HL-60/S4 (cell line): ENCODE measurements at regions not wholly inside any gene's neighbourhood (a gene's known extent, or its start where the extent isn't known, plus 50 kb on each side); places are given as distances from the start of the nearest gene placed in this dataset.
"Not testable (repeated sequence)": the region's sequence is repeated elsewhere in the genome, so short reads cannot be mapped to it uniquely, and the experiment has no call there.

Source experiments
- in situ Hi-C: fragments of 300-500 bp; cut with MboI; formaldehyde crosslinking; loops from 2 replicates; pipeline ENCODE4 v1.14.3; 2022; ENCODE audit warnings: low sequenced_read_pairs

GRCh38 chr2:111250448-111251030, 129.8 kb downstream of the BCL2L11 start:
- in situ Hi-C loops = no loop called here

DNA sequence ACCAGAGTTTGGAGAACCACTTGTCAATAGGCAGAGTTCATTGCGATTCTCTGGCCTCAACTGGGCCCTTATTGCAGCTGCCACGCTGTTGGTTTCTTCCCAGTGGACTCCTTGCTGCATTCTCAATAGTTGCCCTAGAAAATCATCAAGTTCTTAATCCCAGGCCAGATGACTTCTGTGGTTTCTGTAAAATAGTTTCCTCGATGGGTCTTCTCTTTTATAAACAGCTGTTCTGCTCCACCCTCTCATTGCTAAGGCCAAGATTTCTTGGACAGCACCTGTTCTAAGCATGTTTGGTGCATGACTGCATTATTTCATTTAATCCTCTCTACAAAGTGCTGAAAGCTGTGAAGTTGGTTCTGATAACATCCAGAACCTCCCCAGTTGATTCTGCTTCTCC, 131.0 kb downstream of the BCL2L11 start:
- in situ Hi-C loops = no loop called here

DNA sequence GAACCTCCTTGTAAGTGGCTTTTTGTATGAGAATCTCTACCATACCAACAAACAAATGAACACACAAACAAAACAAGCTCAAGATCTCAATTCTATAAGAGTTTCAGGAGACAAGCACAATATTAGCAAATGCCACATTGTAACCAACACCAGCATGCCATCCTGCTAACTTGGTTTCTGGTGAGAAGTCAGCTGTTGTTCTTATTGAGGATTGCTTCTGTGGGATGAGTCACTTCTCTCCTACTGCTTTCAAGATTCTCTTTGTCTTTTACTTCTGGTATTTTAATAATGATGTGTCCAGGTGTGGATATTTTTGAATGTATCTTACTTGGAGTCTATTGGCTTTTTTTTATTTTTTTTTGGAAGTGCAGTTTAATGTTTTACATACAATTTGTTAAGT, 131.7 kb downstream of the BCL2L11 start:
- in situ Hi-C loops = no loop called here

- in situ Hi-C loops = not testable (repeated sequence)
Observed at GRCh38 chr2:111254916-111255315, 134.2 kb downstream of the BCL2L11 start.

DNA sequence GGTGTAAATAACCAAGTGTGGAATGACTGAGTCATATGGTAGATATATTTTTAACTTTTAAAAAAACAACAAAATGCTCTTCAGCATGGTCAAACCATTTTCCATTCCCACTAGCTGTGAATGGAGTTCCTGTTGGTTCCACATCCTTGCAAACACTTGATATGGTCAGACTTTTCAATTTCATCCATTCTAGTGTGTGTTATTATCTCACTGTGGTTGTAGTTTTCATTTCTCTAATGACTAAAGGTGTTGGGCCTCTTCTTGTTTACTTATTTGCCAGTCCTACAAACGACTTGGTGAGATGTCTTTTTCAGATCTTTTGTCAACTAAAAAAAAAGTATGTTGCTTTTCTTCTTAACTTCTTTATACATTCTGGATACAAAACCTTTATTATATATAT, 135.9 kb downstream of the BCL2L11 start:
- in situ Hi-C loops = not testable (repeated sequence)

GRCh38 chr2:111257607-111258006, 136.9 kb downstream of the BCL2L11 start:
- in situ Hi-C loops = not testable (repeated sequence)

GRCh38 chr2:111258318-111258717, 137.6 kb downstream of the BCL2L11 start:
- in situ Hi-C loops = not testable (repeated sequence)

DNA sequence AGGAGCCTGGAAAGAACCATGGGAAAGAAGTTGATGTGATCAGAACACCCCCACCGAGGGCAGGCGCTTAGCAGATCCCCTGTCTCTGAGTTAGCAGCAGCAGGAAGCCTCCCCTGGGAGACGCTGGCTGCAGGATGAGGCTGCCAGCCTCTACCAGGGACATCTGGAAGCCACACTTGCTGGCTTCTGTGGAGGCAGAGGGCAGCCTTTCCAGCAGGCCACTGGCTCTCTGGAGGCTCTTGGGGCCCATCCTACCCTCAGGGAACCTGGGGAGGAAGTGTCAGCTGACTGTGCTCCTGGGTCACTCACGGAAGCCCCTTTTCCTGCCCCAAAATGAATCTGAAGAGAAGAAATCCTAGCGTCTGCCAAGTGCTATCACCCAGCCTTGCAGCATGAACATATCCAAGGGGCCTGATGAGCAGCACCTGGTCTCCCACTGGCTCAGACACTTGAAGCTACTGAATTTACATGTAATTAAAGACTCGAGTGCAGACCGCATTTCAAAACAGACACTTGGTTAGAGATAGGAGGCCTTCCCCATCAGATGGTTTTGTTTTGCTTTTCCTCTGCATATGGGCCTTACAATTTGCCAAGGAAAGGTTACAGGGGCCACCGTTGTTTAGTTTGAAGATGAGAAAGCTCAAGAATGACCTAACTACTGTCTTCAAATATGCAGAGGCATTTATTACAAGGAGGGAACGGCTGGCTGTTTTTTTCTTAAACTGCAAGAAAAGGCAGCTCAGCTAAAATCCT, 142.1 kb downstream of the BCL2L11 start:
- in situ Hi-C loops = not testable (repeated sequence)

- in situ Hi-C loops = not testable (repeated sequence)
Observed at GRCh38 chr2:111263380-111264017, 142.8 kb downstream of the BCL2L11 start.

DNA sequence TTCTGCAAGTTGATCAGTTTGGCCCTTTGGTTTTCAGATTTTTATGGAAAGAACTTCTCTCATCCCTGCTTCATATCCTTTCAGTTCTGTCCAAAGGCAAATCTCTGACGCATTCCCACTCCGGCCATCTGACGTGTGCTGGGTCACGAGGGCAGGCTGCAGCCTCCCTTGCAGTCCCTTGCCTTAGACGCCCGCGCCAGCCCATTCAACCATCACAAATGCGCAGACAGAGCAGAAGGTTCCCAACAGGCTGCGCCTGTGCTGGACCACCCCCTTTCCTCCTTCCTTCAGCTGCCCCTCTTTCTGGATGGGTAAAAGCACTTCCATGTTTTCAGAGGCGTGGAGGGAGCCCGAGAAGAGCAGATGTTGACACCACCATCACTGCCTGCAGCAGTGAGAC, 144.2 kb downstream of the BCL2L11 start:
- in situ Hi-C loops = not testable (repeated sequence)

- in situ Hi-C loops = not testable (repeated sequence)
Observed at GRCh38 chr2:111266556-111266955, 145.8 kb downstream of the BCL2L11 start.

- in situ Hi-C loops = not testable (repeated sequence)
Observed at GRCh38 chr2:111267038-111267437, 146.3 kb downstream of the BCL2L11 start.

DNA sequence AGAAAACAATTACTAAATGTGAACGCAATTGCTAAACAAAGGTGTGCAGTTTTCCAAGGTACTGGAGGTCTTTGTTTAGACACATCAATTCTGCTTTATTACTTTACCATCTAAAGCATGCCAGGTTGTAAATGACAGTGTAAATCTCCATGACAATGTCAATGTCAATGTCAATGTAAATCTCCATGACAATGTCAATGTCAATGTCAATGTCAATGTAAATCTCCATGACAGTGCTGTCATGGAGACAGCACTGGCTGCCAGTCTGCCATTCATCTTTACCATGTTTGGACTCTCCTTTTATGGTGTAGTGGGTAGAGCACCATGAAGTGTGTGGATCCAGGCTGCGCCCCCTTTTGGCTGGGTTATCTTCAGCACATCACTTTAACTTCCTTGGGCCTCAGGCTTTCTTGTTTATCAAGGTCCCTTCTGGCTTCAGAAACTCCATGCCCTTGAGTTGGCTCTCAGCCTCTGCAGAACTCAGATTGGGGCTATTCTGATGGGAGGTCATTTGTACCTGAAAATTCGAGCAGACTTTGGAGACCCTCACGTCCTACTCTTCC, 149.1 kb downstream of the BCL2L11 start:
- in situ Hi-C loops = not testable (repeated sequence)

- in situ Hi-C loops = not testable (repeated sequence)
Observed at GRCh38 chr2:111270569-111270968, 149.9 kb downstream of the BCL2L11 start.

DNA sequence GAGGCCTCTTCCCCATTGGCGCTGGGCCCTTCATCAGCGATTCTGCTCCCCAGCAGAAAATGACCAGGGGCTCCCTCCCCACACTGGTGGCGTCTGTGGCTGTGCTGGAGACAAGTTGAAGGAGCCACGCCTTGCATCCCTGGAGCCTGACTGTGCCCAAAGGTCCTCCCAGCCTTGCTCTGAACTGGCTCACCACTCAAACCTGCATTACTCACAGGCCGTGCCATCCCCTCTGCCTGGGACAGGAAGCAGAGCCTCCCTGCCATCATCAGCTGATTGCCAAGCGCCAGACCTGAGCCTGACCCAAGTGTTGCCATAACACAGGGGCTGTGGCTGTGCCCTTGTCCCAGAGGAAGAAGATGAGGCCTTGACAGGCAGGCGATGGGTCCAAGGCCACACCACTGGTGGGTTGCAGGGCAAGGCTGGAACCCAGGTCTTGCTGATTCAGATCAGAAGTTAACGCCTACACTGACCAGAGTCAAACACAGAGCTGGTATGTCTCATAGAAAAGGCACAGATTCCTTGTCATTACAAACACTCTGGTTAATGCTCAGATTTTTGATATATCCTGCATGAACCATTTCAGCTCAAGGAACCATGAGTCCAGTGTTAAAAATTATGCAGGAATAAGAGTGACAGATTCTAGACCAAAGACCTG, 151.1 kb downstream of the BCL2L11 start:
- in situ Hi-C loops = not testable (repeated sequence)

GRCh38 chr2:111273007-111273406, 152.3 kb downstream of the BCL2L11 start:
- in situ Hi-C loops = not testable (repeated sequence)

- in situ Hi-C loops = not testable (repeated sequence)
Observed at GRCh38 chr2:111275047-111275853, 154.5 kb downstream of the BCL2L11 start.

GRCh38 chr2:111275854-111276171, 155.1 kb downstream of the BCL2L11 start:
- in situ Hi-C loops = not testable (repeated sequence)

- in situ Hi-C loops = not testable (repeated sequence)
Observed at GRCh38 chr2:111278133-111278532, 157.4 kb downstream of the BCL2L11 start.

DNA sequence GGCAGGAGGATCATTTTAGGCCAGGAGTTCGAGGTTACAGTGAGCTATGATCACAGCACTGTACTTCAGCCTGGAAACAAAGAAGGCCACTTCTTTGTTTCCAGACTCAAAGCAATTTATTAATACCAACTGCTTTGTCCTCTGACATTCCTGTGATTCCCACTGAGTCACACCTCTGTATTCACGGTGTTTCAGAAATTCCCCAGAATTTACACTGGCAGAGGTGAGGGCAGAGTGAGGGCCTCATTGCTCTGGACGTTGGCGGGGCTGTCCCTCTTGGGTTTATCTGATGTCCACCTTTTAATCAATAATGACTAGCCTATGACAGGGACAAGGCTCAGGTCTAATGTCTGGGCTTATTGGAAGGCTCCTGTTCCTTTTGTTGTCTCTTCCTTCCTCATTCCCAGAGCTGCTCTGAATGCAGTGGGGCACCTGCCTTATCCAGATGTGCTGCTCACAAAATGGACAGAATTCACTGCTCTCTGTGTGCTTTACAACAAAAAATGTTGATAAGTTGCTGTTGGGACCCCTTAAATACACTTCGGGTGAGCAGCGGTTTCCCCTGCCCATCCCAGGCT, 160.1 kb downstream of the BCL2L11 start:
- in situ Hi-C loops = not testable (repeated sequence)
